ENCODE measurements at regions not wholly inside any gene's neighbourhood (a gene's known extent, or its start where the extent isn't known, plus 50 kb on each side); places are given as distances from the start of the nearest gene placed in this dataset.

GRCh38 chr21:38726482-38726881 lies 79.2 kb upstream of the ETS2 start:
- no peak for TF ChIP-seq EZH2 (IDR thresholded peaks at IDR 0.05; ENCODE audit: borderline replicate concordance, low read depth, low read length)
- no peak for TF ChIP-seq ZC3H11A (IDR thresholded peaks at IDR 0.05; ENCODE audit: low read depth, low read length)
- no peak for TF ChIP-seq CTCF (IDR thresholded peaks at IDR 0.05 in 2 of 3, conservative IDR thresholded peaks at IDR 0.05 in 1 of 3; ENCODE audit: insufficient read depth in 2 of 3, low read depth in 1 of 3, low read length in 3 of 3)
- no peak for TF ChIP-seq CREM (IDR thresholded peaks at IDR 0.05; ENCODE audit: low read depth)
- TF ChIP-seq ZNF644 (tag; IDR thresholded peaks at IDR 0.05; ENCODE audit: low read depth): no peak
- no peak for TF ChIP-seq ZNF592 (IDR thresholded peaks at IDR 0.05)
- TF ChIP-seq ETV5 (CRISPR knock-in tag; IDR thresholded peaks at IDR 0.05; ENCODE audit: low read depth): no peak
- no peak for TF ChIP-seq POLR2AphosphoS5 (IDR thresholded peaks at IDR 0.05; ENCODE audit: control insufficient read depth, insufficient read depth, low read depth, low read length)
- no peak for TF ChIP-seq MYC (IDR thresholded peaks at IDR 0.05; ENCODE audit: low read depth, low read length)
- TF ChIP-seq MYC (CRISPR knock-in tag; IDR thresholded peaks at IDR 0.05; ENCODE audit: borderline replicate concordance, low read depth): no peak
- no peak for TF ChIP-seq DPF2 (IDR thresholded peaks at IDR 0.05)
